GM18505 (cell line): ENCODE measurements at regions not wholly inside any gene's neighbourhood (a gene's known extent, or its start where the extent isn't known, plus 50 kb on each side); places are given as distances from the start of the nearest gene placed in this dataset.
A peak's percentile ranks its signal among the peaks of the same experiment; 100 is the strongest.

Experiments
- ATAC-seq: cut with Tn5 transposase; IDR thresholded peaks from one replicate; pipeline ENCODE4 v1.9.1; 2021; ENCODE audit not compliant: unreplicated experiment
- POLR2A ChIP-seq: IDR thresholded peaks from 4 replicates; pipeline ENCODE4 v1.6.1; 2011; ENCODE audit warnings: borderline replicate concordance; ENCODE audit not compliant: insufficient read depth, insufficient read length; ENCODE audit errors: extremely low read depth

GRCh38 chr18:60319129-60319528, 53.4 kb downstream of the MC4R start:
- no peak for TF ChIP-seq POLR2A

DNA sequence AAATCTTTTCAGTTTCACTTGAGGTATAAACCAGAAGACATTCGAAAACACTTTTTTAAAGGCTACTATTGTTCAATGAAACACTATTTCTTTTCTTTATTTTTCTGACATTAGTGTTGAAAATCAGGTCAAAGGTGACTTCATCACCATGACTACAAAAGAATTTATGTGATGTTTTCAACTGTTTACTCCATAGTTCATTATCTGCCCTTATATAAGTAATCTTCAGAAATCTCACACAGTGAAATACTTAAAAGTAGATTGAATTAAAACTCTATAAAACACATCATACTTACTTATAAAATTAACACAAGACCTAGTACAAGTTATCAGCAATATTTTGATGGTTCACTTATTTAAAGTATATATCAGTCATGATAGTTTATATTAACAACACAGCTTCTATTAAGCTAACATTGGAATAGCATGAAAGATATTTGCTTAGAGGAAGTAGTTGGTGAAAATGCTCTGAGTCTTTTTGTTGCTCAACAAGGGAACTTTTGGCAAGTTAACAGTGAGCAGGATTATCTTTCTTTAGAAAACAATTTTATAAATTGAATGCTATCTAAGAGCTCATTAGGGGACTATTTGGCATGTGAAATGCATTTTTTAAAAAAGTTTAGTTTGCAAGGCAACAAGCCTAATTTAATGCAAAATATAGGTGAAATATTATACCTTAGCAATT, 60.8 kb downstream of the MC4R start:
- no peak for TF ChIP-seq POLR2A
- ATAC-seq, result no peak

More at GRCh38 chr18:60319129-60319528, 53.4 kb downstream of the MC4R start:
- ATAC-seq, result no peak

GRCh38 chr18:60295674-60296073, 76.9 kb downstream of the MC4R start:
- ATAC-seq, result no peak
- no peak for TF ChIP-seq POLR2A

DNA sequence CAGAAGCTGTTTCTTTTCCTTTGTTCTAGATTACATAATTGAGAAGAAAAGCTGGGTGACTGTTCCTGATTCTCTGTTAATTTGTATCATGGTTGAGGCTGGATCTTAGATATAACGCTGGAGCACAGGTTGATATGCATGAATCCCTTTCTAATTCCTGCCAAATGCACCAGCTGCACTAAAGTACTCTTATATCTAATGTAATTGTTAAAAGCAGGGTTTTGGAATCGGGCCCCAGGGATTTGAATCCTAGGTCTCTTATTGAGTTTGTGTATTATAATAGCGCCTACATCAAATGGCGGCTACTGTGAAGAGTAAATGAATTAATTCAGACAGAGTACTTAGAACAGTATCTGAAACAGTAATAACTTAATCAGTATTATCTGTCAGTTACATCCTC, 80.4 kb downstream of the MC4R start:
- ATAC-seq, result no peak
- no peak for TF ChIP-seq POLR2A

DNA sequence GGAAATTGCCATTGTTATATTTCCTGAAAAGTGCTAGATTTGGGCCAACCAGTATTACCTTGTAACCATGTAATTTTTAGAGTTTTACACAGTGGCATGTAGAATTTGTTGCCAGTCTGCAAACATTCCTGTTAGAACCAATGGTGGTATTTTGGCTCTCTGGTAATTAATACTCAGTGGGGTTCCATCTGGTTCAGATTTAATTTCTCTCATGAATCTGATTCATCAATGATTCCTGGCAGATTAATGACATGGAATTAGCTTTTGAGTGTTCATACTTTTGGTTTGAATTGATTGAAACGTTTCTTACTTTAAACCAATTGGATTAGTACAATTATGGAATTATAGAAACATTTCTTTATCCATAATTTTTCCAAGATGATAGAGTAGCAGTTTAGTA, 93.2 kb downstream of the MC4R start:
- no peak for TF ChIP-seq POLR2A
- ATAC-seq, result no peak

DNA sequence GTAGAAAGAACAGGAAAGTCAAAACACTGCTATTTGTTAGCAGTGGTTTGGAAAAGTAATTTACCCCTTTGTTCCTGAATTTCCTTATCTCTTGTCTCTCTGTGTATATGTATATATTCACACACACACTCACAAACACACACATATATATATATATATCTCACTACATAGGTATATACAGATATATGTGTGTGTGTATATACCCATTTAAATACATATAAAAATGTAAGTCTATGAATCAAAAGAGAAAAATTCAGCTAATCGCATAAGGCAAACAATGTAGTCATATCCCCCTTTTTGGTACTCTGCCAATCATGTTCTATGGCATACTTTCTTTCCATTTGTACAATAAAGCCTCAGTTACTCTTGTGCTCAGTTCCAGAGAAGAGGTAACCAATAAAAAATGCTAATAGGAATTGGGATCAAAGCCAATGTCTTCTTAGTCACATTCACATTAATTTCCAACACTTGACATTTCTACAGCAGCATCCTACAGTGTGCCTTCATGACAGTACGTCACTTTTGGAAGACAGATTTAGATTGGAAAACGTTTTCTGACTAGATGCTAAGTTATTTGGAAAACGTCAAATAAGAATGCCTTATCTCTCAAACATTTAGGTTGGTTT, 94.6 kb downstream of the MC4R start:
- no peak for TF ChIP-seq POLR2A
- ATAC-seq, result no peak

DNA sequence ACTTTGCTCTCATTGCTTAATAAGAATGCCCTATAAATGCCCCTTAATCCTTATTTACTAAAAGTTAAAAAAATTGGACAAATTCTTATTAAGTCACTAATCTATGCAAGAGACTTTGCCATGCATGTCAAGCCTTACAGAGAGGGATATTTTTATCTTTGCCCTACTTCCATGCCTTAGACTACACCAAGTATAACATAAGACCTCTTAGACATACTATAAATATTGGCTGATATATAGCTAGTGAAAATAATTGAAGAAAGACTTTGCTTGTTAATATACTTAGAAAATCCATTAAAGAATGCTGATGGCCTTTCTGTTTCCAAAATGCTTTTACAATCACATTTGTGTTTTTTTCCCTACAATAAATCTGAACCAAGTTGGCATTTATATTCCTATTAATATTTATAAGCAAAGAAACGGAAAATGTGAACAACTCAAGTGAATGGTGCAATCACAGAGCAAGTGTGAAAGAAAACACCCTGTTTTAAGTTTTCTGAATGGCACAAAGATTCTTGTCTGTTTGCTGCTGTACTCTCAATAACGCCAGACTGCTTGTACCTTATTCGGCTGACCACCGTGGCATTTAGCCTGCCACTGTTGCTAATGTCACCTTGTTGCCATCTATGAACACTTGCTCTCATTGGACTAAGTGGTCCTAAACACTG, 105.0 kb downstream of the MC4R start:
- no peak for TF ChIP-seq POLR2A
- ATAC-seq, result no peak

DNA sequence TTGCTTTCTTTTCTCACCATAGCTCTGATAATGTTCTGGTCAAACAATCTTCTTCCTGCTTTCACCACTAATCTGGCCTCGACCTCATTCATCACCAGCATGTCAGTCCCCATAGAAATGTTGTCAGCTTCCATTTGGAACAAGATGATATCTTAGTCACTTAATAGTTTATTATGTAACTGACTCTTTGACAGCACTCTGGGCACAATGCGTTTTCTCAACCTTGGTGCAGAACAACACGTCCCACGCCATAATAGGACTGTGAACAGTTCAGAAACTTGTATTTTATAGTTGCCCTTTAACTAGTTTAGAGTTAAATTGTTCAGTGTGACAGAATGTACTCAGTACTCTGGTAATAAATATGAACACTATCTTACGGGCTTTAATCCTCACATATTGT, 106.0 kb downstream of the MC4R start:
- no peak for TF ChIP-seq POLR2A
- ATAC-seq, result no peak

GRCh38 chr18:60259052-60259681, 113.4 kb downstream of the MC4R start:
- TF ChIP-seq POLR2A, result no peak
- peak; percentile 90 for ATAC-seq

GRCh38 chr18:60249388-60249787, 123.2 kb downstream of the MC4R start:
- ATAC-seq, result no peak
- TF ChIP-seq POLR2A, result no peak

DNA sequence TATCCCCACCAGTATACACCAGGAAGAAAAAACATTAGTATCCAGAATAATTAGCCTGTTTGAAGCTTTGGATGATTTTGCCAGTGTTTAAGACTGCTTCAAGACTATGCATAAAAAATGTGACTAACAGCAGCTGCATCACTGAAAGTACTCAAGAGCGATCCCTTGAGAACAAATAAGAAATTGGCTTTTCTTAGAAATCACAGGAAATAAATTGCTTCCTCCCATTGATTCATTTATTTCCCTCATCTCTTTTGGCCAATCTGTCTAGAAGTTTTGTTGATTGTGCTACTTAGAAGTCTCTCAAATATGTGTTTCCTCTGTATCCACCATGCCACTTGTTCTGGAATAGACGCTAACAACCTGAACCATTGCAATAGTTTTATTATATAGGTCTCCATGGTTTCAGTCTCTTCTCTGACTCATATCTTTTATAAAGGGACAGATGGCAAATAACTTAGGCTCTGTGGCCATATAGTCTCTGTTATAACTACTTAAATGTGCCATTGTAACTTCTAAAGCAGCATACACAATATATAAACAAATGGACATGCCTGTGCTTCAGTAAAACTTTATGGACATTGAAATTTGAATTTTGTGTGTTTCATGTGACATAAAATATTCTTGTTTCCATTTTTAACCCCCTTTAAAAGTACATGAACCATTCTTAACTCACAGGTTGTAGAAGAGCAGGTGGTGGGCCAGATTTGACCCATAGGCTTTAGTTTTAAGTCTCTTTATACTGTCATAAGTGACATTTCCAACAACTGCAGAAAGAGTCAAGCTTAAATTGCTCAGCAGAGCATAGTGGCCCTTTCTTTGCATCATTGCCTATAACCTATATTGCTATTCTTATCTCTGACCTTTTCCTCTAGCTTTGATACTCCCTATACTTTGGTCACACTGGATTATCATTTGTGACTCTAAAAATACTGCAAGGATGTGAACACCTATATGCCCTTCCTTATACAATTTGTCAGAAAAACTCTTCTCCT, 123.9 kb downstream of the MC4R start:
- peak; percentile 30 for ATAC-seq
- TF ChIP-seq POLR2A, result no peak

DNA sequence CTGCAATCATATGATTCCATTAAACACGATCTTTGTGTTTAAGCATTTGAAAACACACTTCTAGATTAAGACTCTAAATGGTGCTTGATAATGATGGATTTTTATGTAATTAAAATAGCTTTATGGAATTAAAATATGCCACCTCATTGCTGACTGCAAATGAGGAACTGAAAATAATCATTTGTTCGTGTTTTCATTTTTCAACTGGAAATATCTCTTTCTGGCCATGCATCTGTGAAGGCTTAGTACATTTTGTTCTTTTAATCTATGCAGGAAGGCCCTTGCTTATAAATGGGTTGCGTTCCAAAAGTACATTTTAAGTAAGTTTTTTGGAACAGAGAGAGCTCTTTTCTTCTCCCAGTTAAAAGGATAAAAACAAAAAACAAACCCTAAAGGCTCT, 125.5 kb downstream of the MC4R start:
- peak; percentile 75 for ATAC-seq
- no peak for TF ChIP-seq POLR2A

- TF ChIP-seq POLR2A, result no peak
- ATAC-seq, result peak; percentile 90
These were observed 126.0 kb downstream of the MC4R start for GRCh38 chr18:60246606-60247005.

DNA sequence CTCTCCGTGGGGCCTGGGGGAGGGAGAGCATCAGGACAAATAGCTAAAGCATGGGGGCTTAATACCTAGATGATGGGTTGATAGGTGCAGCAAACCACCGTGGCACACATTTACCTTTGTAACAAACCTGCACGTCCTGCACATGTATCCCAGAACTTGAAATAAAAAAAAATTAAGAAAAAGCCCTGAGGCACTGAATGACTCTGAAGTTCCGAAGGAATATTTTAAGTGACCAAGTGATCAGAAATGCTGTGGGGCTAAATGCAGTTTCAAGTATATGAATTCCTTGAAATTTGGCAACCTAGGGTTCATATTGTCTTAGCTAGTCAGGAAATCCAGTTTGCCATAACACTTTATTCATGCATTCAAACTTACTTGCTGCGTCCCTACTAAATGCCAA, 127.5 kb downstream of the MC4R start:
- no peak for ATAC-seq
- no peak for TF ChIP-seq POLR2A

DNA sequence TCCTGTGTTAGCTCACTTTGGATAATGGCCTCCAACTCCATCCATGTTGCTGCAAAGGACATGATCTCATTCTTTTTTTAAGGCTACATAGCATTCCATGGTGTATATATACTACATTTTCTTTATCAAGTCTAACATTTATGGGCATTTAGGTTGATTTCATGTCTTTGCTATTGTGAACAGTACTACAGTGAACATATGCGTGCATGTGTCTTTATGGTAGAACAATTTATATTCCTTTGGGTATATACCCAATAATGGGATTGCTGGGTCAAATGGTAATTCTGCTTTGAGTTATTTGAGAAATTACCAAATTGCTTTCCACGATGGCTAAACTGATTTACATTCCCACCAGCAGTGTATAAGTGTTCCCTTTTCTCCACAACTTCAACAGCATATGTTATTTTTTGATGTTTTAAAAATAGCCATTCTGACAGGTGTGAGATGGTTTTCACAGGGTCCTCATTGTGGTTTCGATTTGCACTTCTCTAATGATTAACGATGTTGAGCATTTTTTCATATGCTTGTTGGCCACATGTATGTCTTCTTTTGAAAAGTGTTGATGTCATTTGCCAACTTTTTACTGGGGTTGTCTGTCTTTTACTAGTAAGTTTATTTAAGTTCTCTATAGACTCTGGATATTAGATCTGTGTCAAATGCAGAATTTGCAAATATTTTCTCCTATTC, 133.4 kb downstream of the MC4R start:
- ATAC-seq, result peak; percentile 92
